K562 (cell line): ENCODE measurements at regions not wholly inside any gene's neighbourhood (a gene's known extent, or its start where the extent isn't known, plus 50 kb on each side); places are given as distances from the start of the nearest gene placed in this dataset.

Experiments used
- ETS1 ChIP-seq: conservative IDR thresholded peaks from 2 replicates; pipeline ENCODE4 v1.6.1; 2011; ENCODE audit warnings: low read depth, mild to moderate bottlenecking, low read length; ENCODE audit not compliant: control insufficient read depth
- GTF2F1 ChIP-seq: IDR thresholded peaks from 2 replicates; pipeline ENCODE4 v1.6.1; 2011; ENCODE audit warnings: low read depth, low read length, improper control_type of control experiment
- MEF2A ChIP-seq: IDR thresholded peaks from 2 replicates; pipeline ENCODE4 v1.6.1; 2011; ENCODE audit warnings: low read depth, mild to moderate bottlenecking, low read length, moderate library complexity; ENCODE audit not compliant: control insufficient read depth
- ZSCAN29 ChIP-seq: fragments of 450-650 bp; IDR thresholded peaks from 2 replicates; pipeline ENCODE4 v1.6.1; 2017
- TF ChIP-seq, protein P1 (sequence below), 3 experiments: IDR thresholded peaks in 2 of 3; conservative IDR thresholded peaks in 1 of 3; 2 replicates each; pipeline ENCODE4 v1.5.1; 2011 to 2012; ENCODE audit warnings: low read length in 3 of 3, mild to moderate bottlenecking in 3 of 3, control low read depth in 2 of 3, improper control_type of control experiment in 1 of 3, inconsistent platforms in 1 of 3, low read depth in 1 of 3, mixed read lengths in 1 of 3, moderate library complexity in 1 of 3; ENCODE audit not compliant: insufficient read depth in 2 of 3
- TF ChIP-seq, protein P2 (sequence below): fragments of 450-650 bp; IDR thresholded peaks from 2 replicates; pipeline ENCODE4 v1.7.1; 2018; ENCODE audit warnings: mild to moderate bottlenecking, low read depth; ENCODE audit not compliant: partially characterized antibody

DNA sequence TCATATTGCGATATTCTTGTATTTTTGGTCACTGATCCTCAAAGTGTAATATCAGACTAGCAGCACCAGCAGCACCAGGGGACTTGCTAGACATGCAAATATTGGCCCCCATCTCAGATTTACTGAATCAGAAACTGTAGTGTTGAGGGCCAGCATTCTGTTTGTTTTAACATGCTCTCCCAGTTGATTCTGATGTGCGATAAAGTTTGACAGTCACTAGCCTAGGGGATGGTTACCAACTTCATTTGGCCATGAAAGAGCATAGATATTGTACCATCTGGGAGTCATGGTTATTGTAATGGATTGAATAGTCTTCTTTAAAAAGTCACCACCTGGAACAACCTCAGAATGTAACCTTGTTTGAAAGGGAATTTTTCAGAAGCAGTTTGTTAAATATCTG lies 1090.4 kb upstream of the RAG2 start:
- TF ChIP-seq, protein P1, sequence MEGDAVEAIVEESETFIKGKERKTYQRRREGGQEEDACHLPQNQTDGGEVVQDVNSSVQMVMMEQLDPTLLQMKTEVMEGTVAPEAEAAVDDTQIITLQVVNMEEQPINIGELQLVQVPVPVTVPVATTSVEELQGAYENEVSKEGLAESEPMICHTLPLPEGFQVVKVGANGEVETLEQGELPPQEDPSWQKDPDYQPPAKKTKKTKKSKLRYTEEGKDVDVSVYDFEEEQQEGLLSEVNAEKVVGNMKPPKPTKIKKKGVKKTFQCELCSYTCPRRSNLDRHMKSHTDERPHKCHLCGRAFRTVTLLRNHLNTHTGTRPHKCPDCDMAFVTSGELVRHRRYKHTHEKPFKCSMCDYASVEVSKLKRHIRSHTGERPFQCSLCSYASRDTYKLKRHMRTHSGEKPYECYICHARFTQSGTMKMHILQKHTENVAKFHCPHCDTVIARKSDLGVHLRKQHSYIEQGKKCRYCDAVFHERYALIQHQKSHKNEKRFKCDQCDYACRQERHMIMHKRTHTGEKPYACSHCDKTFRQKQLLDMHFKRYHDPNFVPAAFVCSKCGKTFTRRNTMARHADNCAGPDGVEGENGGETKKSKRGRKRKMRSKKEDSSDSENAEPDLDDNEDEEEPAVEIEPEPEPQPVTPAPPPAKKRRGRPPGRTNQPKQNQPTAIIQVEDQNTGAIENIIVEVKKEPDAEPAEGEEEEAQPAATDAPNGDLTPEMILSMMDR (IDR thresholded peaks at IDR 0.05 in 2 of 3, conservative IDR thresholded peaks at IDR 0.05 in 1 of 3; ENCODE audit: insufficient read depth in 2 of 3, low read depth in 1 of 3, low read length in 3 of 3) = no peak
- TF ChIP-seq, protein P2, sequence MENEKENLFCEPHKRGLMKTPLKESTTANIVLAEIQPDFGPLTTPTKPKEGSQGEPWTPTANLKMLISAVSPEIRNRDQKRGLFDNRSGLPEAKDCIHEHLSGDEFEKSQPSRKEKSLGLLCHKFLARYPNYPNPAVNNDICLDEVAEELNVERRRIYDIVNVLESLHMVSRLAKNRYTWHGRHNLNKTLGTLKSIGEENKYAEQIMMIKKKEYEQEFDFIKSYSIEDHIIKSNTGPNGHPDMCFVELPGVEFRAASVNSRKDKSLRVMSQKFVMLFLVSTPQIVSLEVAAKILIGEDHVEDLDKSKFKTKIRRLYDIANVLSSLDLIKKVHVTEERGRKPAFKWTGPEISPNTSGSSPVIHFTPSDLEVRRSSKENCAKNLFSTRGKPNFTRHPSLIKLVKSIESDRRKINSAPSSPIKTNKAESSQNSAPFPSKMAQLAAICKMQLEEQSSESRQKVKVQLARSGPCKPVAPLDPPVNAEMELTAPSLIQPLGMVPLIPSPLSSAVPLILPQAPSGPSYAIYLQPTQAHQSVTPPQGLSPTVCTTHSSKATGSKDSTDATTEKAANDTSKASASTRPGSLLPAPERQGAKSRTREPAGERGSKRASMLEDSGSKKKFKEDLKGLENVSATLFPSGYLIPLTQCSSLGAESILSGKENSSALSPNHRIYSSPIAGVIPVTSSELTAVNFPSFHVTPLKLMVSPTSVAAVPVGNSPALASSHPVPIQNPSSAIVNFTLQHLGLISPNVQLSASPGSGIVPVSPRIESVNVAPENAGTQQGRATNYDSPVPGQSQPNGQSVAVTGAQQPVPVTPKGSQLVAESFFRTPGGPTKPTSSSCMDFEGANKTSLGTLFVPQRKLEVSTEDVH = no peak
- TF ChIP-seq ZSCAN29 (no peak), GTF2F1 (no peak), ETS1 (no peak), MEF2A (no peak)
